ENCODE measurements at regions not wholly inside any gene's neighbourhood (a gene's known extent, or its start where the extent isn't known, plus 50 kb on each side); places are given as distances from the start of the nearest gene placed in this dataset.

- Histone ChIP-seq H3K4me1 (replicated peaks; ENCODE audit: insufficient read depth) (no peaks in the 10 kb centered on the region), H3K9me2 (ENCODE audit: insufficient read depth) (no peaks in the 10 kb centered on the region), H3K4me2 (no peak overlapping the region), H3K79me2 (ENCODE audit: low read depth) (no peaks in the 10 kb centered on the region), H3K9me3 (ENCODE audit: insufficient read depth, low read depth) (no peaks in the 10 kb centered on the region), H3K27ac (no peak overlapping the region), H2AFZ (no peak overlapping the region), H3K27me3 (ENCODE audit: insufficient read depth, low read depth) (no peaks in the 10 kb centered on the region), H3K4me3 (no peak overlapping the region), H3K36me3 (ENCODE audit: low read depth) (no peaks in the 10 kb centered on the region), H4K20me1 (ENCODE audit: insufficient read depth) (no peaks in the 10 kb centered on the region), H3F3A (ENCODE audit: insufficient read depth, low read depth) (no peaks in the 10 kb centered on the region)
- ChIA-PET CTCF (no interaction called here), POLR2A (ENCODE audit: unreplicated experiment) (no interaction called here)
- no TSS peak for BruUV-seq (replicated peaks)
- intact Hi-C loops (cut with micrococcal nuclease; ENCODE audit: unreplicated experiment), result no loop called here
- TF ChIP-seq CTCF (conservative IDR thresholded peaks at IDR 0.05) (no peak), EZH2 (IDR thresholded peaks at IDR 0.05; ENCODE audit: low read depth) (no peak)
- DNase-seq, result no peak
Observed at GRCh38 chrX:20325786-20326388, 59.2 kb upstream of the RPS6KA3 start.

- Histone ChIP-seq H3F3A (ENCODE audit: insufficient read depth, low read depth) (no peaks in the 10 kb centered on the region), H4K20me1 (ENCODE audit: insufficient read depth) (no peaks in the 10 kb centered on the region), H3K9me3 (ENCODE audit: insufficient read depth, low read depth) (no peaks in the 10 kb centered on the region), H3K27me3 (ENCODE audit: insufficient read depth, low read depth) (no peaks in the 10 kb centered on the region), H3K9me2 (ENCODE audit: insufficient read depth) (no peaks in the 10 kb centered on the region), H2AFZ (no peak overlapping the region), H3K4me2 (no peak overlapping the region), H3K27ac (no peak overlapping the region), H3K79me2 (ENCODE audit: low read depth) (no peaks in the 10 kb centered on the region), H3K4me3 (no peak overlapping the region), H3K4me1 (replicated peaks; ENCODE audit: insufficient read depth) (no peaks in the 10 kb centered on the region), H3K36me3 (ENCODE audit: low read depth) (no peaks in the 10 kb centered on the region)
- ChIA-PET POLR2A (ENCODE audit: unreplicated experiment) (no interaction called here), CTCF (no interaction called here)
- intact Hi-C loops (cut with micrococcal nuclease; ENCODE audit: unreplicated experiment), result no loop called here
- TF ChIP-seq EZH2 (IDR thresholded peaks at IDR 0.05; ENCODE audit: low read depth) (no peak), CTCF (conservative IDR thresholded peaks at IDR 0.05) (no peak)
- DNase-seq, result no peak
- no TSS peak for BruUV-seq (replicated peaks)
Observed at GRCh38 chrX:20322887-20323286, 56.2 kb upstream of the RPS6KA3 start.

GRCh38 chrX:20320461-20321159 lies 53.9 kb upstream of the RPS6KA3 start:
- DNase-seq, result no peak
- intact Hi-C loops (cut with micrococcal nuclease; ENCODE audit: unreplicated experiment), result no loop called here
- Histone ChIP-seq H3K27me3 (ENCODE audit: insufficient read depth, low read depth) (no peaks in the 10 kb centered on the region), H3K4me1 (replicated peaks; ENCODE audit: insufficient read depth) (no peaks in the 10 kb centered on the region), H3K4me3 (no peak overlapping the region), H3F3A (ENCODE audit: insufficient read depth, low read depth) (no peaks in the 10 kb centered on the region), H3K9me3 (ENCODE audit: insufficient read depth, low read depth) (no peaks in the 10 kb centered on the region), H3K27ac (no peak overlapping the region), H2AFZ (no peak overlapping the region), H3K36me3 (ENCODE audit: low read depth) (no peaks in the 10 kb centered on the region), H3K4me2 (no peak overlapping the region), H3K9me2 (ENCODE audit: insufficient read depth) (no peaks in the 10 kb centered on the region), H3K79me2 (ENCODE audit: low read depth) (no peaks in the 10 kb centered on the region), H4K20me1 (ENCODE audit: insufficient read depth) (no peaks in the 10 kb centered on the region)
- BruUV-seq (replicated peaks), result no TSS peak
- TF ChIP-seq EZH2 (IDR thresholded peaks at IDR 0.05; ENCODE audit: low read depth), result no peak
- no peak for TF ChIP-seq CTCF (conservative IDR thresholded peaks at IDR 0.05)
- ChIA-PET CTCF (no interaction called here), POLR2A (ENCODE audit: unreplicated experiment) (no interaction called here)

All from PC-9 (cell line).